HG02981 (cell line): ENCODE measurements at regions not wholly inside any gene's neighbourhood (a gene's known extent, or its start where the extent isn't known, plus 50 kb on each side); places are given as distances from the start of the nearest gene placed in this dataset.
"Not testable (repeated sequence)": the region's sequence is repeated elsewhere in the genome, so short reads cannot be mapped to it uniquely, and the experiment has no call there.

Experiments used
- ATAC-seq: cut with Tn5 transposase; IDR thresholded peaks from one replicate; pipeline ENCODE4 v1.9.1; 2021; ENCODE audit warnings: mild to moderate bottlenecking, moderate library complexity; ENCODE audit not compliant: unreplicated experiment

DNA sequence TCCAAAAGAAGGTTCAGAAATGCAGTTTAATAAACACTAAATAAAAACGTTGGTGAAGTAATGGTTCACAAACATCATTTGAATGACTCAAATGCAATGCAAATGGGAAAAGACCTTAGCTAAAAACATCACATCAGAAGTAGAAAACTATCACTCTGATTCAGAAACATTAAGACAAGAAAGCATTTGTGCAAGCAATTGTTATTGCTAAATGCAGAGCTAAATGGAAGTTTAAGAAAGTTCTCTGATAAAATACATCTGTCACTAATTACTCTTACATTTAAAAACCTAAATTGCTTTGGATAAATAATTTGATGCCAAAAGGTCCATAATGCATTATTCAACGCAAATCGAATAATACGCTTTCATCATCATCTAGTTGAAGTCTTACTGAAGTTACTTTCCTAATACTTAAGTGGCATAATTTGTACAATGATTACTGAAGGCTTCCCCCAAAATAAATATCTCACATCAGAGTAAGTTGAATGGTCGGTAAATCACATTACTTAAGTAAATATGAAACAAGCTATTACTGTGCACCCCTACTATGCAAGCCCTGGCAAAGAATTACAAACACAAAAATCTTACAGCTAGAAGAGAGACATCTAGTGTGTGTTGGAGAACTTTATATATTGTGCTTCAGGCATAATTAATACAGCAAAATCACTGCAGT, 105.7 kb upstream of the KCTD1 start:
- ATAC-seq, result no peak

DNA sequence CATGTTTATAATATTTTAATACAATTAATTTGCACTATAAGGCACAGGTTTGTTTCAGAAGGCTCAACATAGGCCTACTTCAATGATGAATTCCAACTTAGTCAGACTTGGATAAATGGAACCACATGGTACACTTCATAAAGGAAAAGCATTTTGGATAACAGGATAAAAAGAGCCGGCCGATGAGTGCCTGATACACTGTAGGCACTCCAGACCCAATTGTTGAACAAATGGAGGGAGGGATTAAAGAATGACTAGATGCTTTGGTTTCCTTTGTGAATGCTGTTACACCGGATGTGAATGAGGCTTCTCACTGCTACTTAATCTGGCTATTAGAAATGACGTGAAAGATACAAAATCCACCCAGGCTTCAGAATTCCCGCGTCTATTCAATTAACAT, 104.1 kb upstream of the KCTD1 start:
- no peak for ATAC-seq

DNA sequence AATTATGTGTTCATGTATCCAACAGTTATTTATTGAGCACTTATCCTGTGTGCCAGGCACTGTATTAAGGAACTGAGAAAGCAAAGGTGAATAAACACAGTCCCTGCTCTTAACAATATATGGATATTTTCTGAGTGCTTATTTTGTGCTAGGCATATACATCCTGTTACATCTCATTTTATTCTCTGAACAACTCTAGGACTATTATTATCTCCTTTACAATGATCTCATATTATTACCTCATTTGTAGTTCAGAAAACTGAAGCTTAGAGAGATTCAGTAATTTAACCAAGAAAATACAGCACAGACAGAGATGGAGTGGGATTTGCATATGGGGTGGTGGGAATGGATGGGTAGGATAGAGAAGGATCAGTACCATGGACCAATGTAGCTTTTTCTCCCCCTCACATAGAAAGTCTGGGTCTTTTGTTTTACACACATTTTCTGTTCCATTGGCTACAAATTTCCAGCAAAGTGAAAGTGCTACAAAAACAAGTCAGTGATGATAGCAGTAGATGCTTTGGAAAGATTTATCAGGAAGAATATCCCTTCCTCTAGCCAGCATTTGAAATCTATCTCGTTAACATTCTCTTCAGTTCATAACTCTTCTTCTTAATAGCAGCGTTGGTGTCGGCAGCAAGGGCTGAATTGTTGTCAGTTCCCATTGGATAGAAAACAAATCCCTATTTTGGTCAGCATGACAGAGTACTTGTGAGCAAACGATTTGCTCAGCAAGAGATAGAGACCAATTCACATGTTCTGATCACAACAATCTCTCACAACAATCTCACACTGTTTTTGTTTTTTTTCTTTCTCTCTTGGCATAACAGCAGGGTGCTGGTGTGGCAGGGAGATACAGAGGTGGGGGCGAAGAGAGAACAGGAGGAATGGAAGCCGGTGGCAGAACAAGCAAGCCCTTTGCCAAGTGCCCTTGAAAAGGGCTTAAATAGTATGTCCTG, 102.2 kb upstream of the KCTD1 start:
- ATAC-seq, result no peak

DNA sequence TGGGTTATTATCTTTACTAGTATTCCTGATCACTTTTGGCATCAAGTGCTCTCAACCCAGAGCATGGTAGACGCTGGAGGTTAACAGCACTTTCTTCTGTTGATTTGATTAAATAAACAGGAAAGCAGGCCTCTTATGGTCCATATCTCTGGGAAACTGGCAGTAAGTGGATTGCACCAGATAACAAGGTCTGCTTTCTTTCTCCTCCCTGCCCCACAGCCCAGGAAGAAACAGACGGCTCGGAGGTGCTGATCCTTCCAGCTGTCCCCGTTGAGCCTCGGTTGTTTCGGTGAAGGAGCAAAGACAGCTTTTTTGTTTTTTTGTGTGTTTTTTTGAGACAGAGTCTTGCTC, 100.8 kb upstream of the KCTD1 start:
- ATAC-seq, result no peak

DNA sequence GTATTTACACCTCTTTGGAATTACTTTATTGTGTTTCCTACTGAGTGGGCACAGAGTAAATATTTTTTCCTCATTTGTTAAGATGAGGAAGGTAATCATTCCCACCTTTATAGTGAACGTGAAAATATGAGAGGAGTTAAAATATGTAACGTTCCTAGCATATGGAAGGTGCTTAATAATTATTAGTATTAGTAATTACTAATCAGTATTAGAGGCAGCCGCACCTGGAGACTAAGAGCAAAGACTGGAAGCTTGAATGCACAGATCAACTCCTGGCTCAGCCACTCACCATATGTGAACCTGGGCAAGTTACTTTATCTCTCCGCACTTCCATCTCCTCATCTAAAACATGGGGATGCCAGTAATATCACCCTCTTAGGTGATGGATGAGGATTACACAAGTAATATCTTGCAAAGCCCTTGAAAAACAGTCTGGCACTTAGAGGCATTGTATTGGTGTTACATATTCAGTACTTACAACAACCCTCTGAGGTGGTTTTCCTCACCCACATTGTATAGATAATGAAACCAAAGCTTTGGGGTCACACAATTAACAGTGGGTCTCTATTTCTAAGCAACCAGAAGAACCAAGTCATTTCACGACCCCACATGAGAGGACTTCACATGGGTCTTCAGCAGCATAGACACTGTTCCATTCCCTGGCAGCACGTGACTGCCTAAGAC, 100.3 kb upstream of the KCTD1 start:
- ATAC-seq, result no peak

DNA sequence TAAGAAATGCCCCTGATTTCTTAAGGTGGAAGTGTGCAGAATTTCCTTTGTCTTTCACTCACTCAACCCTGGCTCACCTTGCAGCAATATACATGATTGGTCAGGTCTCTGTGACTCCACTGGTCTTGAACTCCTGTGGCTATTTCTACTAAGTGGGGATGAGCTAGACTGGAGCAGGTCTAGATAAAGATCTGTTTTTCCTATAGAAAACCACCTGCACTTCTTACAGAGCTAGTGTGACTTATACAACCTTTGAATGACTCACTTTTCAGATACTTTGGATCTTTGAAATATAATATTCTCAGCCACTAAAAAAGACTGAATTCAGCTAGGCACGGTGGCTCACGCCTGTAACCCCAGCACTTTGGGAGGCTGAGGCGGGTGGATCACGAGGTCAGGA, 98.5 kb upstream of the KCTD1 start:
- no peak for ATAC-seq

DNA sequence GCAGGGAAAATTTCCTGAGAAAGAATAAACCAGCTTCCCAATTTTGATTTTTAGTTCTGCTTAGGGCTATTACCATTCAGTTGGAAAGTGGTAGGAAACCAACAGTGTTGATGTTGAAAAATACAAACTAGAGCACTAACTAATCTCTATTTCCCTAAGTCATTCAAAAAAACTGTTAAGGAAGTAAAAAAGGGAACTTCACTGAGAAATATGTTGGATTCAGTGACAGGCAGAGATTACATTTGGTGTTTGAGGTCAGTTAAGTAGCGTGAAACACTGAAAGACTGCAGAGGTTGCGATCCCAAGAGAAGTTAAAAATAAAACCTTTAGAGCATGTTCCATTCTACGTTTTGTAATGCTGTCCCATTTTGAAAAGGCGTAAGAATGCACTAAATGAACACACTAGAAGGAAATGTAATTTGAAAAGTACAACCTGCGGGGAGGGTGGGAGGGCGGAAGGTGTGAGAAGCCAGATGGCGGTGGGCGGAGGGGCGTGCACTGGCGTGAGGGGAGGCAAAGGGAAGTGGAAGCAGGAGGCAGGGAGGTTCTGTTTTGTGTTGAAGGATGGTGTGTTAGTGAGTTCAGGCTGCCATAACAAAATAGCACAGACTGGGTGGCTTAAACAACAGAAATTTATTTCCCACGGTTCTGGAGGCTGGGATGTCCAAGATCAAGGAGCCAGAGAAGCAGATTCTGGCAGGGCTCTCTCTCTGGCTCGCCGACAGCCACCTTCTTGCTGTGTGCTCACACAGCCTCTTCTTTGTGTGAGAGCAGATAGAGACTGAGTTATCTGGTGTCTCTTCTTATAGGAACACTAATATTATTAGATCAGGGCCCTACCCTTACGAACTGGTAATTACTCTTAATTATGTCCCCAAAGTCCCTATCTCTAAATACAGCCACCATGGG, 94.3 kb upstream of the KCTD1 start:
- no peak for ATAC-seq

DNA sequence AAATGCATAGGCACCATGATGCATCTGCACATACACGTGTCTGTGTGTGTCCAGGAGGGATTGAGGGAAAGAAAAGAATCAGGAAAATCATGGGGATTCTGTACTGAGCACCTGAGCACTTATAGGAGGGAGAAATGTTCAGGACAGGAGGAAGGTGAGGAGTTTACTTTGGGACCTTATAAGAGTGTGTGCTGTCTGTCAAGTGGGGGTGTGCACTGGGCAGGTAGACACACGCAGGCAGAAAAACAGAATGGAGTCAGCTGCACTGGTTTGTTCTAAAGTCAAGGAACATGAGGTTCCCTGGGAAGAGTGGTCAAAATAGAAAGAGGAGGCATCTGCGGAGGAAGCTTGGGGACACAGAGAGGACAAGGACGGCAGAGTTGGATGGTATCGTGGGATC, 92.2 kb upstream of the KCTD1 start:
- ATAC-seq, result no peak

DNA sequence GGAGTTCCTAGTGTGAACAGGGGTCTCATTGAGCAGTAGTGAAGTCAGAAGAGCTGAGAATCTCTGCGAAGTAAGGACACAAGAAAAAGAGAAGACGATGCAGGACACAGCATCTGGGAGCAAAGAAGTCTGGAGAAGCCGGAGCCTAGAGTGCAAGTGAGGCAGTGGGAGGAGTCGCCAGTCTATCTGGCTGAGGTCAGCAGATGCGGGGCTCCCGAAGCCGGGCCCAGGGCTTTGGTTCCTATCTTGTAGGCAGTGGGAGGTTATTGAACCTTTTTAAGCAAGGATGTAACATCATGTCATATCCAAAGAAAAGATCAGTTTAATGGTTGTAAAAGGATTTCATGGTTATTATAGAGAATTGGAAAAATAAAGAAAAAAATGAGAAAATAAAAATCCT, 90.8 kb upstream of the KCTD1 start:
- no peak for ATAC-seq

DNA sequence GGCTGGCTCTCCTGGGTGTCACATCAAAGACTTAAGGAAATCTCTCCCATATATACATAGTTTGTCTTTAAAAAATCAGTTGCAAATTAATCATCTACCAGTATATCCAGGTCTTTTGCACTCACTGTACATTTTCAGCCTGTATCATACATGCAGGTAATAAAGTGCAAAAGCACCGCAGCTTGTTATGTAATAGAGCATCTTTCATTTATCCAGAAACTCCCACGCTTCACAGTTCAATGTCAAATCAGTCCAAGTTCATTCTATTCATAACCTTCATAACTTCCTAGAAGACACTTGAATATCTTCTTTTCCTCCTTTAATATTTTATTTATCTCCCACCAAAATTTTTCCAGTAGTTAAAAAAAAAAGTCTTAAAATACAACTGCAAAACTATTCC, 89.6 kb upstream of the KCTD1 start:
- no peak for ATAC-seq

DNA sequence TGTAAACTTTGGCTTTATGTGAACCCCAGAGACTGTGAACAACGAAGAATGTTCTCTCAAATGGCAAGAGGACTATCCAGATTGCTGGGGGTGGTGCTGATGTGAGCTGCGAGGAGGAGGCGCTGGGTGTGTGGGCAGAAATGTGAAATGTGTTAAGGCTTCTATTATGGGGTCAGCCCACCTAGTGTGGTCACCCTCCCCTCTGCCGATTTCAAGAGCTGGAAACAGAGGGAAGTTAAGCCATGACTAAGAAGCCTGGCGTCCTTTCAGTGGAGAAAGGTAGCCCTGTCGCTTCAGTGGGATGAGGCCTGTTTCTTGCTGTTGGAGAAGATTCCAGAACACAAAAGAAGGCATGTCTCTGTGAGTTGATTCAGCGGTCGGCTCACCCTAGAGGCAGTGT, 89.0 kb upstream of the KCTD1 start:
- ATAC-seq, result no peak

DNA sequence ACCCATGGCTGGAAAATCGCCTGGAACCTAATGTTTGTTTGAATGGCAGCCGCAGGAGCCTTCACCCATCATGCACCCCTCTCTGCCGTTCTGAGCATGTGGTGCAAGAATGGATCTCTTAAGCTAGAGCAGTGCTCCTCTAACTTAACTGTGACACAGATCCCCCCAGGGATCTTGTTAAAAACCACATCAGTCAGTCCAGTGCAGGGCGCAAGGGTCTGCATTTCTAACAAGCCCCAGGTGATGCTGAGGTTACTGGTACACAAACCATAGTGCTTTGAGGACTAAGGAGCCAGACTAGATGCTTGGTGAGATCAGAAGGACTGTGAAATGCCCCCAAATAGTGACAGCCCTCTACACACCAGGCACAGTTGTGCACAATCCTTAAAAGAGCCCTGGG, 87.1 kb upstream of the KCTD1 start:
- ATAC-seq, result no peak

DNA sequence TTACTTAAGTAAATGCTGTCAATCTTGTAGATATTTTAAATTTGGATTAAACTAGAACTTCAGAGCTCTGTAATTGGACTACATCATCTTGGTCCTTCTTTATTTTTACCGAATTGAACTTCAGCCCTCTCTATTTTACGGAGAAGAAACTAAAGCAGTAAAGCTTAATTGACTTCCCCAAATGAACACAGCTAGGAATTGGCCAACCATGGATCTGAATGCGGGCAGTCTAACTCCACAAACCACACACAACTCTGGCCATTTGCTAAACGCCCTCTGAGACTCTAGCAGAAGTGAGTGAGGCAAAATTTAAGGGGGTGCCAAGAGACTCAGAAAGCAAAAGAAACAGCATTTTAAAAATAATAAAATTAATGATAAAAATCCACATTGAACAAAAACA, 86.3 kb upstream of the KCTD1 start:
- ATAC-seq, result no peak

DNA sequence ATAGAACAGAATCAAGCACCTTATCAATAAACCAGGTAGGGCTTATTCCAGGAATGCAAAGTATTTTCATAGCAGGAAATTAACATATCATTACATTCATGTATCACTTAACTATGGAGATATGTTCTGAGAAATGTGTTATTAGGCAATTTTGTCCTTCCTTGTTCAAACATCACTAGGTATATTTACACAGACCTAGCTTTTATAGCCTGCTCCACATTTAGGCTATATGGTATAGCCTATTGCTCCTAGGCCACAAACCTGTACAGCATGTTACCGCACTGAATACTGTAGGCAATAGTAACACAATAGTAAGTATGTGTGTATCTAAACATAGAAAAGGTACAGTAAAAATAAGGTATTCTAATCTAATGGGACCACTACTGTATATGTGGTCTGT, 82.8 kb upstream of the KCTD1 start:
- no peak for ATAC-seq

DNA sequence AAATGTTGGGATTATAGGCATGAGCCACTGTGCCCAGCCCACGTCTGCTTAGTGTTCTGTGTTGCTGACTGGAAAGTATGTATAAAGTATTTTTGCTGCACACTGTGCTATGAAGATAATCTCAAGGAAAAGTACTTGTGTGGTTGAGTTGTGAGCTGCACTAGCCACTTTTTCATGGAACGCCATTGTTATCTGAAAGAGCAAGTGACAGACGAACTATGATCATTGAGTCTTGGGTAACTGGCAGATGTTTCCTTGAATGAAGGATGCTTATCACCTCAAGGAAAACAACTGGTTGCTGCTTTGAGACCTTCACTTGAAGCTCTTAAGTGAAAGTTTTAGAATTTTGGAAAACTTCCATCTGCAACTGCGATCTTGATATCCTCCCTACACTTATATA, 82.2 kb upstream of the KCTD1 start:
- ATAC-seq, result no peak

DNA sequence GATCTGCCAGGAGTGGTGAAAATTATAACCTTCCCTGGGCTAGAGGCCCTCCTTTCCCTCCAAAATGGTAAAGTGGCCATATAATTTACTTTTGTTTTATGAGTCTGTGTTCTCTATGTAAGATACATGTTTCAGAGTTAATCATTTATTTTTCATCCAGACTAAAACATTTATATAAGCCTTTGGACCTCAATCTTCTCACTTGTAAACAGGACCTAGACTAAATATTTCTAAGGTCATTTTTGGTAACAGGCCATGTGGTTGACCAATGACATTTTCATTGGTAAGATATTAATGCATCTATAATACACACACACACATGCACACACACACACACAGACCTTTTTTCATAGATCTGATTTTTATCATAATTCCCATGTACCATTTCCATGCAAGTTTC, 79.7 kb upstream of the KCTD1 start:
- ATAC-seq, result no peak

DNA sequence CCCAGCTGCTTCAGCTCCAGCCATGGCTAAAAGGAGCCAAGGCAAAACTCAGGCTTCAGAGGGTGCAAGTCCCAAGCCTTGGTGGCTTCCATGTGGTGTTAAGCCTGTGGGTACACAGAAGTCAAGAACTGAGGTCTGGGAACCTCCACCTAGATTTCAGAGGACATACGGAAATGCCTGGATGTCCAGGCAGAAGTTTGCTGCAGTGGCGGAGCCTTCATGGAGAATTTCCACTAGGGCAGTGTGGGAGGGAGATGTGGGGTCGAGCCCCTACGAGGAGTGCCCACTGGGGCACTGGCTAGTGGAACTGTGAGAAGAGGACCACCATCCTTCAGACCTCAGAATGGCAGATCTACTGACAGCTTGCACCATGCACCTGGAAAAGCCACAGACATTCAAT, 76.1 kb upstream of the KCTD1 start:
- ATAC-seq, result no peak

DNA sequence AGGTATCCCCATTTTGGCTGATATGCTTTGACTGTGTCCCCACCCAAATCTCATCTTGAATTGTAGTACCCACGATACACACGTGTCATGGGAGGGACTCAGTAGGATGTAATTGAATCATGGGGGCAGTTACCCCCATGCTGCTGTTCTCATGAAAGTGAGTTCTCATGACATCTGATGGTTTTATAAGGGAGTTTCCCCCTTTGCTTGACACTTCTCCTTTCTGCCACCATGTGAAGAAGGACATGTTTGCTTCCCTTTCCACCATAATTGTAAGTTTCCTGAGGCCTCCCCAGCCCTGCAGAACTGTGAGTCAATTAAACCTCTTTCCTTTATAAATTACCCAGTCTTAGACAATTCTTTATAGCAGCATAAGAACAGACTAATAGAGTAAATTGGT, 75.0 kb upstream of the KCTD1 start:
- not testable (repeated sequence) for ATAC-seq

DNA sequence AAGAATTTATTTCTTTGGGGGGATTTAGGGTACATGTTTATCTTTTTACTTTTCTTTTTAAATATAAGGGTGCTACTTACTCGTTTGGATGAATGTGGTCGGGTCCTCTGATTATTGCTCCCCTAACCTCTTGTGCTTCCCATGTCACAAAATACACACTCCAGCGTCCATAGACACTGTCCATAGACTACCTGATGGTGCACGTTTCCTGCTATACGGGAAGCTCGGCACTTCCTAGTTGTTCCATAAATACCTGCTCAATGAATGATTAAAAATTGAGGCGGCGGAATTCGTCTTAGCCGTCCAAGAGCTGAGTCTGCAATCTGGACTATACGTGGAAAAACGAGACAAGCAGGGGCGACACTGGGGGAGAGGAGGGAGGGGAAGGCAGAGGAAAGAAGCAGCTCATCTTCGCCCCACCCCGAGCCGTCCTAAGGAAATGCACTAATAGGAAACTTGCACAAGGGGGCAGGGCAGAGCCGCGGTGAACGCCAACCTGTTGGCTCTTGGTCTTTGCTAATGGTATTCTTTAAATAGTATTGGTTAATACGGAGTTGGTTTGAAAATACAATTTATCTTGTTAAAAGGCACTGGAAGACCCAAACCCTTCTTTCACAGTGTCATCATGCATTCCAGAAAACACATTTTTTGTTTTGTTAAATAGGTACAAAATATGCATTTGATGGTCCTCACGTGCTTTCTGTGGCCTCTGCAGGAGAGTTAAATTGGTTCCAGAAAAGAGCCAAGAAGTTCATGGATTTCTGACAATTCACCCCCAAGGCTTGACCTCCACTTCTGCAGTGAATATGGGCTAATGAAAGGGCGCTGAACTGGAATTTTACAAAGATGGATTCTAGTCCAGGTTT, 73.0 kb upstream of the KCTD1 start:
- no peak for ATAC-seq

DNA sequence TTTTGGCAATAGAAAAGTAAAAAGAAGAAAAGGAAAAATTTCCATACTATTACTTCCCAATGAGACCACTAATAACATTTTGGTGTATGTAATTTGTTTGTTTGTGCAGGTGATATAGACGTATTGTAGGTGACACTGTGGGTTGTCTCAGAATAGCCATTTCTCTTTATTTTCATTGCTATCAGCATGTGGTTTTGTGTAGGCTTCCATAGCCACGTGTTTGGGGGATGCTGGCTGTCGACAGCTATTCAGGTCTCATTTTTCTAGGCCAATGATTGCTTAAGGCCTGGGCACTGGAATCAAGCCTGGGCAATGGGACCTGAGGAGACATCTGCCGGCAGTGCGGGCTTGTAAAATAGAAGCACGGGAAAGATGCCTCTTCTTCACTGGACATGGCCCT, 71.0 kb upstream of the KCTD1 start:
- no peak for ATAC-seq
